ENCODE measurements at regions not wholly inside any gene's neighbourhood (a gene's known extent, or its start where the extent isn't known, plus 50 kb on each side); places are given as distances from the start of the nearest gene placed in this dataset.

- TF ChIP-seq CTCF (IDR thresholded peaks at IDR 0.05) (no peak), EZH2 (IDR thresholded peaks at IDR 0.05; ENCODE audit: borderline replicate concordance, insufficient read depth, low read depth, low read length, poor library complexity, severe bottlenecking) (no peak)
Measured at GRCh38 chr7:41599760-41600159, 103.1 kb downstream of the INHBA start.
